Neural cell (in vitro differentiated cells): ENCODE measurements at regions not wholly inside any gene's neighbourhood (a gene's known extent, or its start where the extent isn't known, plus 50 kb on each side); places are given as distances from the start of the nearest gene placed in this dataset.

ENCODE experiments used
- REST ChIP-seq: IDR thresholded peaks from 2 replicates; pipeline ENCODE4 v1.6.1; 2012; ENCODE audit warnings: borderline replicate concordance
- TAF1 ChIP-seq: IDR thresholded peaks from 2 replicates; pipeline ENCODE4 v1.6.1; 2012; ENCODE audit warnings: low read depth

- no peak for TF ChIP-seq REST
- no peak for TF ChIP-seq TAF1
These were observed 282.7 kb downstream of the ATXN7L3B start for GRCh38 chr12:74820324-74820723.
